ENCODE measurements at regions not wholly inside any gene's neighbourhood (a gene's known extent, or its start where the extent isn't known, plus 50 kb on each side); places are given as distances from the start of the nearest gene placed in this dataset.
"Not testable (repeated sequence)": the region's sequence is repeated elsewhere in the genome, so short reads cannot be mapped to it uniquely, and the experiment has no call there.

GRCh38 chr9:88628114-88628513, 93.1 kb downstream of the NXNL2 start:
- Histone ChIP-seq H3K36me3 (ENCODE audit: control insufficient read depth, insufficient read depth, low read length) (no peaks in the 10 kb centered on the region), H3K27me3 (replicated peaks; ENCODE audit: control insufficient read depth, insufficient read depth, low read length) (no peaks in the 10 kb centered on the region), H3K4me3 (replicated peaks; ENCODE audit: low read depth, low read length) (no peak overlapping the region)
- no peak for DNase-seq (ENCODE audit: extremely low read depth, insufficient read length)
- TF ChIP-seq CTCF (IDR thresholded peaks at IDR 0.05; ENCODE audit: insufficient read depth, low read length, poor library complexity, severe bottlenecking), result no peak

GRCh38 chr9:88628811-88629210, 93.8 kb downstream of the NXNL2 start:
- no peak for DNase-seq (ENCODE audit: extremely low read depth, insufficient read length)
- H3K36me3 ChIP-seq (ENCODE audit: control insufficient read depth, insufficient read depth, low read length), result no peaks in the 10 kb centered on the region
- H3K27me3 ChIP-seq (replicated peaks; ENCODE audit: control insufficient read depth, insufficient read depth, low read length), result no peaks in the 10 kb centered on the region
- H3K4me3 ChIP-seq (replicated peaks; ENCODE audit: low read depth, low read length), result no peak overlapping the region
- TF ChIP-seq CTCF (IDR thresholded peaks at IDR 0.05; ENCODE audit: insufficient read depth, low read length, poor library complexity, severe bottlenecking), result no peak

- DNase-seq (ENCODE audit: extremely low read depth, insufficient read length), result not testable (repeated sequence)
Observed at GRCh38 chr9:88630574-88630973, 95.6 kb downstream of the NXNL2 start.

GRCh38 chr9:88635151-88635550, 100.2 kb downstream of the NXNL2 start:
- no peaks in the 10 kb centered on the region for H3K27me3 ChIP-seq (replicated peaks; ENCODE audit: control insufficient read depth, insufficient read depth, low read length)
- no peaks in the 10 kb centered on the region for H3K36me3 ChIP-seq (ENCODE audit: control insufficient read depth, insufficient read depth, low read length)
- TF ChIP-seq CTCF (IDR thresholded peaks at IDR 0.05; ENCODE audit: insufficient read depth, low read length, poor library complexity, severe bottlenecking), result no peak
- no peak overlapping the region for H3K4me3 ChIP-seq (replicated peaks; ENCODE audit: low read depth, low read length)
- DNase-seq (ENCODE audit: extremely low read depth, insufficient read length), result no peak

More at GRCh38 chr9:88630574-88630973, 95.6 kb downstream of the NXNL2 start:
- H3K4me3 ChIP-seq (replicated peaks; ENCODE audit: low read depth, low read length); H3K27me3 ChIP-seq (replicated peaks; ENCODE audit: control insufficient read depth, insufficient read depth, low read length); H3K36me3 ChIP-seq (ENCODE audit: control insufficient read depth, insufficient read depth, low read length): not testable (repeated sequence)

GRCh38 chr9:88641456-88642240, 106.7 kb downstream of the NXNL2 start:
- no peaks in the 10 kb centered on the region for H3K27me3 ChIP-seq (replicated peaks; ENCODE audit: control insufficient read depth, insufficient read depth, low read length)
- TF ChIP-seq CTCF (IDR thresholded peaks at IDR 0.05; ENCODE audit: insufficient read depth, low read length, poor library complexity, severe bottlenecking), result no peak
- no peaks in the 10 kb centered on the region for H3K36me3 ChIP-seq (ENCODE audit: control insufficient read depth, insufficient read depth, low read length)
- no peak overlapping the region for H3K4me3 ChIP-seq (replicated peaks; ENCODE audit: low read depth, low read length)
- DNase-seq (ENCODE audit: extremely low read depth, insufficient read length), result no peak

- no peaks in the 10 kb centered on the region for H3K36me3 ChIP-seq (ENCODE audit: control insufficient read depth, insufficient read depth, low read length)
- H3K4me3 ChIP-seq (replicated peaks; ENCODE audit: low read depth, low read length), result no peak overlapping the region
- no peak for DNase-seq (ENCODE audit: extremely low read depth, insufficient read length)
- no peaks in the 10 kb centered on the region for H3K27me3 ChIP-seq (replicated peaks; ENCODE audit: control insufficient read depth, insufficient read depth, low read length)
- TF ChIP-seq CTCF (IDR thresholded peaks at IDR 0.05; ENCODE audit: insufficient read depth, low read length, poor library complexity, severe bottlenecking), result no peak
Observed at GRCh38 chr9:88642336-88642735, 107.4 kb downstream of the NXNL2 start.
